Ectodermal cell (in vitro differentiated cells): ENCODE measurements at regions not wholly inside any gene's neighbourhood (a gene's known extent, or its start where the extent isn't known, plus 50 kb on each side); places are given as distances from the start of the nearest gene placed in this dataset.

Experiments
- H3K27ac ChIP-seq: 2 replicates; pipeline ENCODE4 v1.7.0; 2013; ENCODE audit warnings: mild to moderate bottlenecking, low read depth, low read length; ENCODE audit not compliant: insufficient read depth, poor library complexity, severe bottlenecking
- H3K27me3 ChIP-seq: 2 replicates; pipeline ENCODE4 v1.7.0; 2013; ENCODE audit warnings: mild to moderate bottlenecking, low read length; ENCODE audit not compliant: insufficient read depth, control insufficient read depth, poor library complexity, severe bottlenecking
- H3K36me3 ChIP-seq: one replicate; pipeline ENCODE4 v1.7.0; 2013; ENCODE audit warnings: low read length; ENCODE audit not compliant: control insufficient read depth, insufficient read depth
- H3K4me1 ChIP-seq: one replicate; pipeline ENCODE4 v1.7.0; 2013; ENCODE audit warnings: low read length; ENCODE audit not compliant: control insufficient read depth, insufficient read depth
- H3K4me3 ChIP-seq: 2 replicates; pipeline ENCODE4 v1.7.0; 2013; ENCODE audit warnings: low read depth, low read length, control low read depth; ENCODE audit not compliant: insufficient read depth
- H3K9me3 ChIP-seq: 2 replicates; pipeline ENCODE4 v1.7.0; 2013; ENCODE audit warnings: mild to moderate bottlenecking, low read length, moderate library complexity; ENCODE audit not compliant: control insufficient read depth
- WGBS, 2 experiments: methylation state at CpG; one replicate each; pipeline ENCODE4 v1.1.7; 2013; ENCODE audit warnings: missing lambda C conversion rate in 2 of 2; 5-methylcytosine and 5-hydroxymethylcytosine counted together

DNA sequence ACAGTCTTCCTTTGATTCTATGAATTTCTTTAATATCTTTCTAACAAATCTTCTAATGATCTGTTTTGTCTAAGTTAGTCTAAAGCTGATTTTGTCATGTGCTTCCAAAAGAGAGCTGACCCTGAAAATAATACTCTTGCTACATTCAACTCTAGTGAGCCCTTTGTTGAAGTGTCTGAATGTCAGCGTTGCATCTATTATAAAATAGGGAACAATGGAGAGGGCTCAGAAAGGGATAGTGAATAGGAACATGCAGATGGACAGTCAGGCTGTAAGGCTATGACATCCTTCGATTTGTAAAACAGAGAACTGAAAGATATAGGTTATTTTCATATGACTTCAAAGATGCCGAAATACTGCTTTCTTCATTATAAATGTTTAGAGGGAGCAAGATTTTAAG lies 304.5 kb downstream of the GALC start:
- H3K4me1 ChIP-seq: no peaks in the 10 kb centered on the region
- 90 to 93% methylated on average over 2 to 3 of the region's 3 CpGs for WGBS, 2 experiments
- no peak overlapping the region for H3K4me3 ChIP-seq
- no peaks in the 10 kb centered on the region for H3K9me3 ChIP-seq
- no peak overlapping the region for H3K27ac ChIP-seq
- no peaks in the 10 kb centered on the region for H3K36me3 ChIP-seq
- no peaks in the 10 kb centered on the region for H3K27me3 ChIP-seq

DNA sequence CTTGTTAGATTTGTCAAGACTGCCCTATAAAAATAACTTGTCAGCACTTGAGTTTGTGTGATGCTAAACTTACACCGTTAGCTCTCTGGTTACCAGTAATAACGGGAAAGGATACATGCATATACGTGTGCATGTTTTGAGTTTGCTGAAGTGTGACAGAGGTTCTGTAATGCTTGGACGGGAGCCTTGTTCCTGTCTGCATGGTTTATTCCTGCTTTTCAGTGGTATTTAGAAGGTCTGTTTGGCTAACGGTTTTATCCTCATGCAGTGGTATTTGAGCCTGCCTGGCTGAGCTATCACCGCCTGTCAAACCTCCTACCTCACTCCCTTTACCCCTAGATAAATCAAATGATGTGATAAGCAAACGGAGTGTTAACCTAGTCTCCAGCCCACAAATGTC lies 305.6 kb downstream of the GALC start:
- 95 to 99% methylated on average over 6 to 7 of the region's 7 CpGs for WGBS, 2 experiments
- no peaks in the 10 kb centered on the region for H3K36me3 ChIP-seq
- H3K4me1 ChIP-seq: no peaks in the 10 kb centered on the region
- H3K4me3 ChIP-seq: no peak overlapping the region
- no peaks in the 10 kb centered on the region for H3K27me3 ChIP-seq
- peaks cover 3% of the 10 kb centered on the region for H3K9me3 ChIP-seq
- H3K27ac ChIP-seq: no peak overlapping the region

DNA sequence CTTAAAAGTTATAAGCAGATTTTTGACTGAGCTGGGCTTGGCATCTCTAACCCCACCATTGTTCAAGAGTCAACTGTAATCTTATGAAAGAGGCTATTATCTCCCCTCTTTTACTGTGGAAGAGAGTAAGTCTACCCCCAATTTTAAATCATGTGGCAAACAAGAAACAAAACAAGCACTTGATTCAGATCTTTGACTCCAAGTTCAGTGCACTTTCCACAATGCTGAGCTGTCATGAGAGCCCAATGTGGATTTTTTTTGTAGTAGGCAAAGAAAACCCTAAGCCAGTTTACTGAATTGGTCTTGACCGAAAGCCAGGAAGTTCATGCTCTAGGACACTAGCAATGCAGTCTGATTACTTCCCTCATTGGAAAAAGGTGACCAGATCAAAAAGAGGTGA lies 306.2 kb downstream of the GALC start:
- no peak overlapping the region for H3K4me3 ChIP-seq
- H3K4me1 ChIP-seq: no peaks in the 10 kb centered on the region
- H3K27ac ChIP-seq: no peak overlapping the region
- peaks cover 3% of the 10 kb centered on the region for H3K9me3 ChIP-seq
- no peaks in the 10 kb centered on the region for H3K27me3 ChIP-seq
- 94 to 100% methylated on average over 1 of the region's 1 CpG for WGBS, 2 experiments
- H3K36me3 ChIP-seq: no peaks in the 10 kb centered on the region

DNA sequence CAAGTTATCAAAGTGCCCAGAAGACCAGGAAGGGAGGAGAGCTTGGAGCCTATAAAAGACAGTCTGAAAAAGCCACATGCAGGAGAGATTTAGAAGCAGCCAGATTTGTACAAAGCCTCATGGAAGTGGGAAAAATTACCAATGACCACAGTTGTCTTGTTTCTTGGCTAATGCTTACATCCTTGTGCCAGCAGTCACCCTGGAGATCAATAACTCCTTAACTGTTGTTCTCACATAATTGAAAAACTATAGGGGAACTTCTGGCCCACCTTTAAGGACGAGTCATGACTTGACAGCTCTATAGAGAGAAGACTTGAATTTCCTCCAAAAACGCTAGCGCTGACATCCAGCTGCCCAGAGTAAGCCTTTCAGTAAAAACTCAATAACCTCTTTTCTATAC lies 313.1 kb downstream of the GALC start:
- Histone ChIP-seq H3K9me3 (peaks cover 3% of the 10 kb centered on the region), H3K4me1 (no peaks in the 10 kb centered on the region), H3K27me3 (no peaks in the 10 kb centered on the region), H3K27ac (no peak overlapping the region), H3K36me3 (no peaks in the 10 kb centered on the region), H3K4me3 (no peak overlapping the region)
- WGBS, 2 experiments: 83 to 94% methylated on average over 3 of the region's 3 CpGs

DNA sequence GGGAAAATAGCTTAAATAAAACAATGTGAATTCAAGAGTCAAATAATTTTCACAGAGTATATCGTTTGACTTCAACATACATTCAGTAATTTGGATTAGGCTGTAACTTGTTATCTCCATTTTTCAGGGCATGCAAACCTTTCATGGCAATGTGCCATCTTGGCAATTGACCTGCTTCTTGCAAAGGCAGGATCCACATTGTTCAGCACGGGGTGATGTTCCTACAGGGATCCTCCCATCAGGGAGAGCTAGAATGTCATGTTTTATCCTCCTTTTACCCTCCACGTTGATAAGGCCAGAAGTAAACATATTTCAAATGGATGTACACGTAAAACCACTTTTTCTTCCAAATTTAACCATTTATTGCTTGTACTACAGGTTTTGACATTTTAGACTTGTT lies 314.4 kb downstream of the GALC start:
- H3K27me3 ChIP-seq: no peaks in the 10 kb centered on the region
- H3K27ac ChIP-seq: no peak overlapping the region
- H3K4me3 ChIP-seq: no peak overlapping the region
- H3K9me3 ChIP-seq: peaks cover 3% of the 10 kb centered on the region
- H3K4me1 ChIP-seq: no peaks in the 10 kb centered on the region
- H3K36me3 ChIP-seq: no peaks in the 10 kb centered on the region
- 91 to 92% methylated on average over 4 of the region's 4 CpGs for WGBS, 2 experiments

DNA sequence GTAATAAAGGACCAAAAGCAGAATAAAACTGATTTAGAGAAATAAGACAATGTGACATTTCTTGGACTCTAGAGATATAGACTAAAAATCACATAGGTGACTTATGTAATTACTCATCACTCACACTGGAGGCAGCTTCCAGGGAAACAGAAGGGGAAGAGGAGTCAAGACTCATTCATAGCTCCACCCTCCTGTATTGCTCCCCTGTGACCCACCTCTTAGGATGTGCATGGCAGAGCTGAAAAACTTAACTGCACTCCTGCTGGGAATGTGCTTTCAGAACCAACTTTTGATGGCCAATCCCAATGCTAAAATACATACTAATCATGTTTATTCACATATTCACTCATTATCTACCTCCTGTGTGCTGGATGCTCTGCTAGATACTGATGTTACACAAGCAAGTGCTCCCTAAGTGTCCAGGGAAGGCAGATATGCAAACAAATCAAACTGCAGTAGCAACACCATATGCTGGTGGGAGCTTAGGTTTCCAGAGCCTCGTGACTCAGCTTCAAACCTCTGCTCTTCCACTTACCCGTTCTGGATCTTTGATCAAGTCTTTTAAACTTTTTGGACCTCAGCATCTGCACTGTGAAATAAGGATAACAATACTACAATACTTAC lies 316.1 kb downstream of the GALC start:
- Histone ChIP-seq H3K27me3 (no peaks in the 10 kb centered on the region), H3K4me1 (no peaks in the 10 kb centered on the region), H3K9me3 (no peaks in the 10 kb centered on the region), H3K4me3 (no peak overlapping the region), H3K27ac (no peak overlapping the region), H3K36me3 (no peaks in the 10 kb centered on the region)
- WGBS, 2 experiments: 84 to 85% methylated on average over 2 of the region's 2 CpGs

DNA sequence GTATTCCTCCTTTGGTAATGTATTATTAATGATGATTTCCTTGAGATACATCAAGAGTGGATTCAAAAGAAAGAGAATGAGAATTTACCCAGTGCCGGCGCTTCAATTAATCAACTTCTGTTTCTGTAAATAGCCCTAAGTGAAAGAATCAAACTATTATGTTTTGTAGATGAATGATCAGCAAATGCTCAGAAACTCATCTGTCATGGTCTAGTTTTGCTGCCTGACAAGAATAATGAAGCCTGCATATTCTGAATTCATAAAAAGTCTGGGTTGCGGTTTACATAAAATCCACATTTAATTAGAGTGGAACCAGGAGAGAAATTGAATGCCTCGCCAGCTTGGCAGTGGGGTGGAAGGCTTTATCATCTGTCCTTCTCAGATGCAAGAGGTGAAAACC lies 325.3 kb downstream of the GALC start:
- H3K4me3 ChIP-seq: no peak overlapping the region
- no peaks in the 10 kb centered on the region for H3K36me3 ChIP-seq
- H3K4me1 ChIP-seq: no peaks in the 10 kb centered on the region
- no peak overlapping the region for H3K27ac ChIP-seq
- no peaks in the 10 kb centered on the region for H3K27me3 ChIP-seq
- H3K9me3 ChIP-seq: no peaks in the 10 kb centered on the region
- 96 to 98% methylated on average over 4 of the region's 4 CpGs for WGBS, 2 experiments

DNA sequence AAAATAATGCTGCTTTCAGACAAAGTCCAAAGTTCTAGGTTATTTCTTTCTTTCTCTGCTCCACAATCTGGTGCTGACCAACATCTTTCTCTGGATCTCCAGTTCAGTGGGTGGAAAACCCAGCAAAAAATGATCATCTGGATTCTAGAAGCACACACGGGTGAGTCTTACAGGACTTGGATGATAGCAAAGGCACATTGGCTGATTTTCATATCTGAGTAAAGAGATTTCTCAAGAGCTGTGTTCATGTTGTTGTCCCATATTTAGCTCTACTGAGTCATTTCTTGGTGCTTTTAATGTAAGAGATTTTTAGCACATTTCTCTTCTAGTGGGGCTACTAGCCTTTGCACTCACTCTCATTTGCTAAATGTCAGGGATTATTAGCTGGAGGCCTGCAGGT lies 336.7 kb downstream of the GALC start:
- Histone ChIP-seq H3K36me3 (no peaks in the 10 kb centered on the region), H3K27me3 (no peaks in the 10 kb centered on the region), H3K27ac (no peak overlapping the region), H3K4me3 (no peak overlapping the region), H3K9me3 (no peaks in the 10 kb centered on the region), H3K4me1 (no peaks in the 10 kb centered on the region)
- WGBS, 2 experiments: 96 to 97% methylated on average over 1 of the region's 1 CpG

DNA sequence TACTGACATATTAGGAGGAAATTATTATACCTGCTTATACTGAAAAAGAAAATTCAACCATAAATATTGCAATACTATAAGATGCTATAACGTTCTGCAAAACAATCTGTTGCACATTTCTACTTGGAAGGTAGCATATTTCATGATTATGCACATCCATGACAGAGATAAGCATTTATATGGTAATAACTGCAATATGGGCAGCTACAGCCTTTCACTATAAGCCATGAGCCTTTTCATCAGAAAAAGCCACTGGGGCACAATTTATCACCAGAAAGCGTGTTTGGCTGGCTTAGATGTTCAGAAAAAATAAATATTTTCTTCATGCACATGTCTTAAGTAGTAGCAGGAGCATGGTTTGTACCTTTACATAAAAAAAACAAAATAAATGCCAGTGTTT lies 340.7 kb downstream of the GALC start:
- no peaks in the 10 kb centered on the region for H3K36me3 ChIP-seq
- no peaks in the 10 kb centered on the region for H3K4me1 ChIP-seq
- H3K27me3 ChIP-seq: no peaks in the 10 kb centered on the region
- H3K9me3 ChIP-seq: peaks cover 6% of the 10 kb centered on the region
- H3K27ac ChIP-seq: no peak overlapping the region
- WGBS, 2 experiments: 90 to 100% methylated on average over 1 of the region's 2 CpGs
- no peak overlapping the region for H3K4me3 ChIP-seq

DNA sequence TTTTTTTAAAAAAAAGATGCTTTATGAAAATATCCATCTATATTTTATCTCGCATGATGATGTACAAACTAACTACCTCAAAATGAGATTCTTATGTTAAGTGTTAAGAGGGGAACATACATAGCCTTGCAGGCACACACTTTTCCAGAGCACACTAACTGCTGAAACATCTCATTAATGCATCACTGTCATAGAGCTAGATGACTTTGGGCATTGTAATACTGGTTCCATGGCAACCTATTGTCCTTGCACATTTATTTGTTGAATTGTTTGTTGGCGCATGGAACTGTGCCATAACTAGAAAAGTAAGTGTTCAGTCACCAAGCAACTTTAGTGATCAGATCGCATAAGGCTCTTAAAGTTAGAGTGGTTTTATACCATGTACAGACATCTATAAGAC lies 348.3 kb downstream of the GALC start:
- Histone ChIP-seq H3K9me3 (peaks cover 3% of the 10 kb centered on the region), H3K36me3 (no peaks in the 10 kb centered on the region), H3K27me3 (no peaks in the 10 kb centered on the region), H3K4me3 (no peak overlapping the region), H3K4me1 (no peaks in the 10 kb centered on the region), H3K27ac (no peak overlapping the region)
- 95 to 100% methylated on average over 1 to 2 of the region's 3 CpGs for whole genome bisulfite sequencing, 2 experiments

DNA sequence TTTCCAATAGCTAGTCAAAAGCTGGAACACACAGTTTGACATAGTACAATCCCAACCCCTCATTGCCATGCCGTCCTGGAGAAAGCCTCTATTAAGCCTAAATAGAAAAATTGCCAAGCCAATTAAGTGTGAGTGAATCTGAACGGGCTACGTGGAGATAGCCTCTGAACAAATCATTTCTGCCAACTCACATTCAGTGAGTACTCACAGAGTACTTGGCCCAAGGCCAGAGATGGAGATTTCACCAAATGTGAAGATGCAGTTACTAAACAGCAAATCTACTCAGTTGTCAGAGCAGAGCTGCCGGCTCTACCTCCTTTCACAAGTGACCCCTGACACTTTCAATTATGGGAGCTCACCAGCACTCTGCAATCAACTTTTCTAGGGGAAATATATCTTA lies 350.0 kb downstream of the GALC start:
- H3K9me3 ChIP-seq: no peaks in the 10 kb centered on the region
- no peaks in the 10 kb centered on the region for H3K27me3 ChIP-seq
- no peak overlapping the region for H3K4me3 ChIP-seq
- H3K27ac ChIP-seq: no peak overlapping the region
- H3K36me3 ChIP-seq: no peaks in the 10 kb centered on the region
- WGBS, 2 experiments: 83 to 90% methylated on average over 4 of the region's 4 CpGs
- no peaks in the 10 kb centered on the region for H3K4me1 ChIP-seq
